Stimulated activated CD4-positive, alpha-beta T cell treated with anti-CD3 and anti-CD28 coated beads, TNF-alpha, amount 100 ng/mL, for 48 hours (primary cell): ENCODE measurements at regions not wholly inside any gene's neighbourhood (a gene's known extent, or its start where the extent isn't known, plus 50 kb on each side); places are given as distances from the start of the nearest gene placed in this dataset.

Source experiments
- DNase-seq, 3 donors: peaks; one replicate each; pipeline ENCODE4 v3.0.0-alpha.2; 2020; ENCODE audit warnings: low read depth in 3 of 3

- peak in 1 of 3 donors; percentile 5 for DNase-seq
Measured at GRCh38 chr6:156013155-156013554, 557.5 kb upstream of the NOX3 start.

- no peak for DNase-seq
Measured at GRCh38 chr6:156009656-156010055, 554.0 kb upstream of the NOX3 start.

DNA sequence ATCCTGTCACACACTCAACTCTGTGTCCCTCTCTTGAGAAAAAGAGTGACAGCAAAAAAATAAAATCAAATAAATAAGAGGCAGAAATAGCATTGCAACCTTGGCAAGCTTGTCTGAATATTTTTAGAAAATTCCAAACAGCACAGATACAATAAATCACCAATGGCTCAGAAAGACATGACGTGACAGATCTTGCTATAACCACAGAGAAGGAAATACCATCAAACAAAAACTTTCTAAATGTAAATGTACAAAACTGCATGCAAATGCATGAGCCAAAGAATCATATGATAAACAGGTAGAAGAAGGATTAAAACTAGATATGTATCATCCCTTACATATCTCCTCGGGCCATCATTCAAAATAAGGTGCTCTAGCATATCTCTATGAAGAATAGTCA lies 549.2 kb upstream of the NOX3 start:
- no peak for DNase-seq

DNA sequence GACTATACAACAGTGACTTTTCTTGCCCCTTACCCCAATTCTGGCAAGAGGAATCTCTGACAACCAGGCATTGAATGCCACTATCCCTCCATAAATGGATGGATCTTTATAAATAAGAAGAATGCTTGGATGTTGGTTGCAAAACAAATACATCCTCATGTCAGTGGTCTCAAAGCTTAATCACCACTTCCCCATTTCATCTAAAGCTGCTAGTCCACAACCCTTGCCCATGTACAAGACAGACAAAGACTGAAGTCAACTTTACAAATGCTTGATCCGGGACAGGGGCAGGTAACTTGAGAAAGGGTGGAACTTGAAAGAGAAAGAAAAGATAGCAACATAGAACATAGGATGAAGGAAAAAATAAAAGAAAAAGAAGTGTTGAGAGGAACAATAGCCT lies 540.5 kb upstream of the NOX3 start:
- DNase-seq, result no peak

DNA sequence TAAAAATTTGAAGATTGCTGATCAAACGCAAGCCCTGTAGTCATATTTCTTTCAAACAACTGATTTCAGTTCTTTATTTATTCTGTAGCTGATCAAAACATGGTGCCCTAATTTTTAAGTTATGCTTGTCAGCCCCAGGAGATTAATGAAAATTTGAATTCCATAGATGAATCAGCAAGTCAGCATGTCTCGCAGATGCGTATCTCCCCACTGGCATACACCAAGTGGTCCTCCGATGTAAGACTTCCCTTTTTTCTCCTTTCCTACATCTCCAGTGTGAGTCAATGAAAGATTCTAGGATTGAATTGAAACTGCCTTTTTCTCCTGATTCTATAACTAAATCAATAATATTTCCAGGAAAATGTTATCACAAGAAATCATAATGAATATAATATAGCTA lies 539.6 kb upstream of the NOX3 start:
- DNase-seq, result no peak

DNA sequence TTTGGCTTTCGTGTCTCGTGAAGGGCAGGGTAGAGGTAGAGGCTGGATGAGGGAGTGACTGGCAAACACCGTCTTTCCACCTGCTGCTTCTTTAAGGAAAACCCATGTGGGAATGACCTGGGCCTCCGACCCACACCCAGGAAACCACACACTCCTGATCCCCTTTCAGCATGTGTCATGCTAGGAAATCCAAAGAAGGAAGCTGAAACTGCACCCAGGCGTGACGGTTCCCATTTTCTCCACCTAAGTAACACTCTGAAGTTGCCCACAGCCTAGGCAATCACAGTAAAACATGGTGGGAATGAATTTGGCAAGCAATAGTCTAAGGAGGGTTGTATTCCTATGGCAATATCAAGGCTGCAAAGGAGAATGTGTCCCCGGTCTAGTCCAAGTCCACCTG lies 538.4 kb upstream of the NOX3 start:
- no peak for DNase-seq

GRCh38 chr6:155993240-155993639 lies 537.6 kb upstream of the NOX3 start:
- no peak for DNase-seq

GRCh38 chr6:155985660-155986138 lies 530.1 kb upstream of the NOX3 start:
- no peak for DNase-seq

DNA sequence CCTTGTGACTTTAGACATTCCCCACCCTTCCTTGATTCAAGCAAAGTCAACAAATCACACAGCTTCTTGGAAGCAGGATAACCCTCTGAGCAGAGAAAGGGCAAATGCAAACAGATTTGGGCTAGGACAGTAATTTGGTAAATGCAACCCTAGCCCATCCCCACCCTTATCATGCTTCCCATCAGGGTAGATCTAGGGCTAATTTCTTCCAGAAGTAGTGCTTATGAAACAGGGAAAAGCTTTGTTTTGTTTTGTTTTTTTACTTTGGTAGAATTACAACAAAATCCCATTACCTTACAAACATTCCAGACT lies 525.1 kb upstream of the NOX3 start:
- DNase-seq, result no peak

- DNase-seq, result no peak
Measured at GRCh38 chr6:155980014-155980767, 524.6 kb upstream of the NOX3 start.

GRCh38 chr6:155975506-155975905 lies 519.9 kb upstream of the NOX3 start:
- DNase-seq, result no peak

- DNase-seq, result no peak
Measured at GRCh38 chr6:155974811-155975323, 519.2 kb upstream of the NOX3 start.

DNA sequence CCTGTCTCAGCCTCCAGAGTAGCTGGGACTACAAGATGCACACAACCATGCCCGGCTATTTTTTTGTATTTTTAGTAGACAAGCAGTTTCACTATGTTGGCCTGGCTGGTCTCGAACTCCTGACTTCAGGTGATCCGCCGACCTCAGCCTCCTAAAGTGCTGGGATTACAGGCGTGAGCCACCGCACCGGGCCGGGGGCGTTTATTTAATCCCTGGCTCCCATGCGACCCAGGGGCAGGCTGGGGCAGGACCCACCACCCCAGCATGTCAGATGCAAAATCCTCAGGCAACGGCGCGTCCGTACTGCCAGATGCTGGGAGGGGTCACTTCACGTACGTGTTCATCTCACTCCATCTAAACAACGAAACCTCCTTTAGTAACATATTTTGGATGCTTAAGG lies 518.7 kb upstream of the NOX3 start:
- DNase-seq, result no peak

- DNase-seq, result no peak
Measured at GRCh38 chr6:155970876-155971708, 515.5 kb upstream of the NOX3 start.

GRCh38 chr6:155970472-155970871 lies 514.8 kb upstream of the NOX3 start:
- DNase-seq, result no peak

DNA sequence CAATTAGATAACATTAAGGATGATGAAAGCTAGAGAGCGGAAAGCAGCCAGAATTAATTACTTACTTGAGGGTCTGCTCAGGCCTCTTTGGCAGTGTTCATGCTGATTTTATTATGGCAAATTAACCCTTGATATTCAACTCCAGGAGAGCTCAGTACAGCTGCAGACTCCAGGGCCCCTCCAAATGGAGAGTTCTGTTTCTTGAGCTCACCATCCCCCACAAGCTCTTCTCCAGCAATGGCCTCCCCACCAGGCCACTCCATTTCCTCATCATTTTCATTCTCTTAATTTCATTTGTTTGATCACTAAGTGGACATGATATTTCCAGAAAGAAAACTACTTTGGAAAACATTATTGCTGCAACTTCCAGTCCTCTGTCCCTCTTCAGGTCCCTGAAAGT lies 513.3 kb upstream of the NOX3 start:
- no peak for DNase-seq

DNA sequence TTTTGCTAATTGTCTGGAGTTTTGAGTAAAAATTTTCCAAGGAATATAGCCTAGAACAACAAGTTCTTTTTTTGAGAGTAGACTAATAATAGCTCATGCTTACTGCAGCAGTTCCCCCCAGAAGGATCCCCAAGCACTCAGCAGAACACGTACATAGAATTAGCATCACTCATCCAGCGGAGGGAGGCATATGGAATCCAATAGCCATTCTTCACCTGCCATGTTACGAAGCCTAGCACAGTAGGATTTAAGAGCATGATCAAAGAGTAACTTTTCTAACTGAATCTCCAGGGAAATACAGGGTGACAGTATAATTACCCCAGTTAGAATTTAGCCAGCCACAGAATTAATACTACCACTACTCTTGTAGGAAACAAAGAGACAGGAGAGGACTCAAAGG lies 511.7 kb upstream of the NOX3 start:
- DNase-seq, result no peak

DNA sequence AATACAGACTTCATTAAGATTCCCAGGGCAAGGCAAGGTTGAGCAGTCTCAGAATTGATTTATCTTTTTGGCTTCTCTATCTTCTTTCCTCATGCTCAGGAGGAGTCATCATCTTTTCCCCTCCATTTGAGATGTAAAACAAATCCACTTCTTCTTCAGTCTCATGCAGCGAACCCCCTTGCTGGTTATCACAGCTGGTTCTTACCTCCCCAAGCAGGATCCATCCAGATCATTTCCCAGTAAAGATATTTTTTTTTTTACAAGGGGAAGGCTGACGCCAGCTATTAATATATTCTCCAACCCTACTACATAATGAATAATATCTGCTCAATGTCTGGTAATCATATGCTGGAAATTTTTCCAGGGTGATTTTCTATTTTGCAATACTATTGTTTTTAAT lies 508.9 kb upstream of the NOX3 start:
- no peak for DNase-seq

GRCh38 chr6:155962276-155962675 lies 506.6 kb upstream of the NOX3 start:
- no peak for DNase-seq

GRCh38 chr6:155959898-155960495 lies 504.4 kb upstream of the NOX3 start:
- no peak for DNase-seq

DNA sequence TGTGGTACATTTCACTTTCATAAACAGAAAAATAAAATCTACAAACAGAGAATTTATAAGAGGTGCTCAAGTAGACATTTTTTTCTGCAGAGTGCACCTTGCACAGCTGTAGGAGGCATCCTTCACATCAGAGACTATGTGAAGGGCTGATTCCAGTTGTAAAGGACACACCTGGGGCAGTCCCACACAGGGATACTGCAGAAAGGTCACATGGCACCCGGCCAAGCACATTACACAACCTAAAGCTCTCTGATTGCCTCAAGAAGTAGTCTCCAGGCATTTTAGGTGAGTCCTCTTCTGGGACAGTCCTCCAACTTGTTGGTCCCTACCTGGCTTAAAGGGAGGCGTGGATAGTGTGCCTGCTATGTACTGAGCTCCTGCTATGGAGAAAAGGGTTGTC lies 502.9 kb upstream of the NOX3 start:
- no peak for DNase-seq

DNA sequence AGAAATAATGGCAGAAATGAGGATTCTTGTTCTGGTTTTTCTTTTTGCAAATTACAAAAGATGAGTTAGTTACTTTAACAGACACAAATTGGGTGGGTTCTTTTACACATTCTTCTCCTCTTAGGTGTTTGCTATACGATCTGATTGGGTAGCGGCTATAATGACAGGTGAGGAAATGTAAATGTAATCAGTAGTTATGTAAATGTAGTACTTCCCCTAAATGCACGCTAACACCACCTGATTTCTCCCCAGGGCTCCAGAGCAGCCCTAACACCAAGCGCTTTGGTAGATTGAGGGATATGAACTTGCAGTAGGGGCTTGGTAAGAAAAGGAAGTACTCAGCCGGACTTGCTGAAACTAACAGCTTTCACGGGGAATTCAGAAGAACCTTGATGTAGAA lies 499.4 kb upstream of the NOX3 start:
- DNase-seq, result no peak

- DNase-seq, result no peak
Measured at GRCh38 chr6:155954149-155954548, 498.5 kb upstream of the NOX3 start.
